Tibial nerve (tissue), 4 donors: ENCODE measurements at regions not wholly inside any gene's neighbourhood (a gene's known extent, or its start where the extent isn't known, plus 50 kb on each side); places are given as distances from the start of the nearest gene placed in this dataset.

Source experiments
- EP300 ChIP-seq, 2 donors: sonication (generic); formaldehyde crosslinking; IDR thresholded peaks; one replicate each; pipeline ENCODE4 v1.6.1; 2017; ENCODE audit warnings: antibody characterized with exemption in 2 of 2, mild to moderate bottlenecking in 1 of 2
- POLR2A ChIP-seq, 2 donors: fragments of 450-650 bp; IDR thresholded peaks; one replicate each; pipeline ENCODE4 v1.6.1; 2017; ENCODE audit warnings: antibody characterized with exemption in 2 of 2, mild to moderate bottlenecking in 2 of 2, moderate library complexity in 2 of 2
- TF ChIP-seq, protein P1 (sequence below), 5 experiments: fragments of 200-600 bp in 3 of 5; fragments of 450-650 bp in 2 of 5; sonication (generic) in 3 of 5; IDR thresholded peaks; one replicate each; pipeline ENCODE4 v1.5.1; 2016 to 2019; ENCODE audit warnings: antibody characterized with exemption in 5 of 5, mild to moderate bottlenecking in 3 of 5, moderate library complexity in 2 of 5

DNA sequence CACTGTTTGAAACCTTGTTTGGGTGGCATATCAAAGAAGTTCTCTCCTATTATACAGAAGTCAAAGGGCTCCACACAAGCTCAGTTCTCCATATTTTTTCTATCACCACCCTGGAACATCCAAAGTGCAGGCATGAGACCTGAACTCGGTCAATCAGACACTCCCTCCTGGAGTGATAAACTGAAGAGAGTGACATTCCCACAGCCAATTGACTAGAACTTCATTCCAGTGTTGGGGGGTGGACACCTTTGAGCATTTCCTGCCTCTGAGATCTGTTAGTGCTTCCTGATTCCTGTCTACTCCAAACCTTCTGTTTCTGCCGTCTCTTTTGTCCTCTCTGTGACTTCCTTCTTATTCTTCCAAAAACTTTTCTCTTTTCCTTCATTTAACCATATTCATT, 220.7 kb upstream of the NOX3 start:
- TF ChIP-seq POLR2A (IDR thresholded peaks at IDR 0.05): no peak
- TF ChIP-seq EP300 (IDR thresholded peaks at IDR 0.05): no peak
- TF ChIP-seq, protein P1, sequence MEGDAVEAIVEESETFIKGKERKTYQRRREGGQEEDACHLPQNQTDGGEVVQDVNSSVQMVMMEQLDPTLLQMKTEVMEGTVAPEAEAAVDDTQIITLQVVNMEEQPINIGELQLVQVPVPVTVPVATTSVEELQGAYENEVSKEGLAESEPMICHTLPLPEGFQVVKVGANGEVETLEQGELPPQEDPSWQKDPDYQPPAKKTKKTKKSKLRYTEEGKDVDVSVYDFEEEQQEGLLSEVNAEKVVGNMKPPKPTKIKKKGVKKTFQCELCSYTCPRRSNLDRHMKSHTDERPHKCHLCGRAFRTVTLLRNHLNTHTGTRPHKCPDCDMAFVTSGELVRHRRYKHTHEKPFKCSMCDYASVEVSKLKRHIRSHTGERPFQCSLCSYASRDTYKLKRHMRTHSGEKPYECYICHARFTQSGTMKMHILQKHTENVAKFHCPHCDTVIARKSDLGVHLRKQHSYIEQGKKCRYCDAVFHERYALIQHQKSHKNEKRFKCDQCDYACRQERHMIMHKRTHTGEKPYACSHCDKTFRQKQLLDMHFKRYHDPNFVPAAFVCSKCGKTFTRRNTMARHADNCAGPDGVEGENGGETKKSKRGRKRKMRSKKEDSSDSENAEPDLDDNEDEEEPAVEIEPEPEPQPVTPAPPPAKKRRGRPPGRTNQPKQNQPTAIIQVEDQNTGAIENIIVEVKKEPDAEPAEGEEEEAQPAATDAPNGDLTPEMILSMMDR (IDR thresholded peaks at IDR 0.05): no peak
